ENCODE measurements at regions not wholly inside any gene's neighbourhood (a gene's known extent, or its start where the extent isn't known, plus 50 kb on each side); places are given as distances from the start of the nearest gene placed in this dataset.

DNA sequence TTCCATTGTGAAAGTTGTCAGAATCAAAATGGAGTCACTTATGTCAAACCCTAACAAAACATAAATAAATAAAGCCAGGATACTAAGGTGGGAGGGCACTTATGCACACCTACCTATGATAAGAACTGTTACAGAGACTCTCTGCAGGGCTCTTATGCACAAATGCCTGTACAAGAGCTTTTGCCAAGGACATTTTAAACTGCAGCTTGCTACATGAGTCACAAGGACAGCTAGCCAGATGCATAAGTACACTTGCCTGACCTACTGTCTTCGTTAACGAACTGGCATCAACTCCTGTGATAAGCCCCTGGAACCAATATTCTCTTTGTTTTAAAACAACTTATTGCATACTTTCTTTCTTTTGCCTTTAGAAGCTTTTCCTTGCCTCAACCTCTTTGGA, 152.9 kb upstream of the SPEF2 start:
- DNase-seq (ENCODE audit: low spot score in 2 of 2), result no peak
- H3K27me3 ChIP-seq, result no peaks in the 10 kb centered on the region
- H3K4me3 ChIP-seq, result no peak overlapping the region
- WGBS, 2 donors, result 92 to 95% methylated on average over 2 of the region's 2 CpGs
- H3K36me3 ChIP-seq, result no peaks in the 10 kb centered on the region
- no peaks in the 10 kb centered on the region for H3K4me1 ChIP-seq
- H3K27ac ChIP-seq, result no peak overlapping the region
- no peak for TF ChIP-seq EP300 (IDR thresholded peaks at IDR 0.05)
- TF ChIP-seq, protein P1, sequence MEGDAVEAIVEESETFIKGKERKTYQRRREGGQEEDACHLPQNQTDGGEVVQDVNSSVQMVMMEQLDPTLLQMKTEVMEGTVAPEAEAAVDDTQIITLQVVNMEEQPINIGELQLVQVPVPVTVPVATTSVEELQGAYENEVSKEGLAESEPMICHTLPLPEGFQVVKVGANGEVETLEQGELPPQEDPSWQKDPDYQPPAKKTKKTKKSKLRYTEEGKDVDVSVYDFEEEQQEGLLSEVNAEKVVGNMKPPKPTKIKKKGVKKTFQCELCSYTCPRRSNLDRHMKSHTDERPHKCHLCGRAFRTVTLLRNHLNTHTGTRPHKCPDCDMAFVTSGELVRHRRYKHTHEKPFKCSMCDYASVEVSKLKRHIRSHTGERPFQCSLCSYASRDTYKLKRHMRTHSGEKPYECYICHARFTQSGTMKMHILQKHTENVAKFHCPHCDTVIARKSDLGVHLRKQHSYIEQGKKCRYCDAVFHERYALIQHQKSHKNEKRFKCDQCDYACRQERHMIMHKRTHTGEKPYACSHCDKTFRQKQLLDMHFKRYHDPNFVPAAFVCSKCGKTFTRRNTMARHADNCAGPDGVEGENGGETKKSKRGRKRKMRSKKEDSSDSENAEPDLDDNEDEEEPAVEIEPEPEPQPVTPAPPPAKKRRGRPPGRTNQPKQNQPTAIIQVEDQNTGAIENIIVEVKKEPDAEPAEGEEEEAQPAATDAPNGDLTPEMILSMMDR (IDR thresholded peaks at IDR 0.05), result no peak
- H3K9me3 ChIP-seq, result peaks cover 0 to 3% (median 0%) of the 10 kb centered on the region in 4 donors

DNA sequence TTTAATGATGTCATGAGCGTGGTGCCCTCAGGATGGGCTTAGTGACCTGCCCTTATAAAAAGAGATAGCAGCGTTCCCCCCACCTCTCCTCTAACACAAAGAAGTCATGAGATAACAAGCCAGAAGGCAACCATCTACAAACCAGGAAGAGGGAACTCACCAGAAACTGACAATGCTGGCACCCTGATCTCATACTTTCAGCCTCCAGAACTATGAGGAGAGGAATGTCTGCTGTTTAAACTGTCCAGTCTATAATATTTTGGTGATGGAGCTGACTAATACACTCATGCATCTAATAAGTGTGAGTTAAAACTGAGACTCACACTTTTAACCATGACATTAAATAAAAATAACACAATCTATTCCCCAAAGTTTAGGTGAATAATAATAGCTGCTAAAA, 156.1 kb upstream of the SPEF2 start:
- H3K4me3 ChIP-seq, result no peak overlapping the region
- no peaks in the 10 kb centered on the region for H3K4me1 ChIP-seq
- TF ChIP-seq POLR2A (IDR thresholded peaks at IDR 0.05) (no peak), EP300 (IDR thresholded peaks at IDR 0.05) (no peak)
- TF ChIP-seq, protein P1 (IDR thresholded peaks at IDR 0.05), result no peak
- peaks cover 0 to 12% (median 0%) of the 10 kb centered on the region in 4 donors for H3K9me3 ChIP-seq
- no peak for DNase-seq (ENCODE audit: low spot score in 2 of 2)
- 72 to 84% methylated on average over 2 of the region's 2 CpGs for WGBS, 2 donors
- H3K27me3 ChIP-seq, result no peaks in the 10 kb centered on the region
- H3K27ac ChIP-seq, result no peak overlapping the region
- no peaks in the 10 kb centered on the region for H3K36me3 ChIP-seq

DNA sequence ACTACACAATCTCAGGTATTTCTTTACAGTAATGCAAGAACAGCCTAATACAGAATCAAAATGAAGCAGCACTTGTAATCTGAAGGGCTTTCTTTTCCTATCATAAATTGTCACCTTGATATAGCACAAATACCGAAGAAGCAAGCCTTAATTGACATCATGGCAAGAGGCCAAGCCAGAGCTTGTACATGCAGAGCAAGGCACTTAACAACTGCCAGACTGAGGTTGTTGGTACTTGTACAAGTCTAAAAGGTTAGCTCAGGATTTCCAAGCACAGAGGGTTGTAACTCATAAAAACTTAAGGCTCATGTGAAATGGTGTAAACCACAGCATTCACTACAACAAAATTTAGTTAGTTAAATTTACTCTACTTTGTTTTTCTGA, 158.8 kb upstream of the SPEF2 start:
- WGBS, 2 donors, result 21 to 30% methylated on average over 1 of the region's 1 CpG
- no peaks in the 10 kb centered on the region for H3K36me3 ChIP-seq
- no peak for DNase-seq (ENCODE audit: low spot score in 2 of 2)
- H3K4me1 ChIP-seq, result no peaks in the 10 kb centered on the region
- H3K9me3 ChIP-seq, result peaks cover 0 to 8% (median 0%) of the 10 kb centered on the region in 4 donors
- H3K27ac ChIP-seq, result no peak overlapping the region
- no peak for TF ChIP-seq POLR2A (IDR thresholded peaks at IDR 0.05)
- TF ChIP-seq, protein P1 (IDR thresholded peaks at IDR 0.05), result no peak
- TF ChIP-seq EP300 (IDR thresholded peaks at IDR 0.05), result no peak
- H3K27me3 ChIP-seq, result no peaks in the 10 kb centered on the region
- no peak overlapping the region for H3K4me3 ChIP-seq

DNA sequence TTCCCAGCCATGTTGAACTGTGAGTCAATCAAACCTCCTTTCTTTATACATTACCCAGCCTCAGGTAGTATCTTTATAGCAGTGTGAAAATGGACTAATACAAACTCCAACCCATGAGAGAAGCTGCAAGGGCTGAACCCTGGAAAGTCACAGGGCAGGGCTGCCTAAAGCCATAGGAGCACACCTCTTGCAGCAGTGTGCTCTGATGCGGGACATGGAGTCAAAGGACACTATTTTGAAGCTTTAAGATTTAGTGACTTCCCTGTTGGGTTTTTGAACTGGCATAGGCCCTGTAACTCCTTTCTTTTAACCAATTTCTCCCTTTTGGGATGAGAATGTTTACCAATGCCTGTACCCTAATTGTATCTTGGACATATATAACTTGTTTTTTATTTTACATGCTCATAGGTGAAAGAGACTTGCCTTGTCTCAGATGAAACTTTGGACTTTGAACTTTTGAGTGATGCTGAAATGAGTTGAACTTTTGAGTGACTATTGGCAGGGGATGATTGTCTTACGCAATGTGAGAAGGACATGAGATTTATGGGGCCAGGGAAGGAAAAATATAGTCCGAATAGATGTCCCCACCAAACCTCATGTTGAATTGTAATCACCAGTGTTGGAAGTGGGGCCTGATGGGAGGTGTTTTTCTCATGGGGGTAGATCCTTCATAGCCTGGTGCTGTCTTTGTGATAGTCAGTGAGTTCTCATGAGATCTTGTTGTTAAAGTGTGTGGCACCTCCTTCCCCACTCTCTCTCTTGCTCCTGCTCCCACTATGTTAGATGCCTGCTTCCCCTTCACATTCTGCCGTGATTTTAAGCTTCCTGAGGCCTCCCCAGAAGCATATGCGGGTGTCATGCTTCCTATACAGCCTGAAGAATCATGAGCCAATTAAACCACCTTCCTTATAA, 159.5 kb upstream of the SPEF2 start:
- no peak for DNase-seq (ENCODE audit: low spot score in 2 of 2)
- H3K4me3 ChIP-seq, result no peak overlapping the region
- TF ChIP-seq, protein P1 (IDR thresholded peaks at IDR 0.05), result no peak
- TF ChIP-seq POLR2A (IDR thresholded peaks at IDR 0.05), result no peak
- TF ChIP-seq EP300 (IDR thresholded peaks at IDR 0.05), result no peak
- no peaks in the 10 kb centered on the region for H3K27me3 ChIP-seq
- no peak overlapping the region for H3K27ac ChIP-seq
- WGBS, 2 donors, result 81% methylated on average over 5 of the region's 5 CpGs
- no peaks in the 10 kb centered on the region for H3K4me1 ChIP-seq
- H3K9me3 ChIP-seq, result peaks cover 0 to 8% (median 0%) of the 10 kb centered on the region in 4 donors
- H3K36me3 ChIP-seq, result no peaks in the 10 kb centered on the region

DNA sequence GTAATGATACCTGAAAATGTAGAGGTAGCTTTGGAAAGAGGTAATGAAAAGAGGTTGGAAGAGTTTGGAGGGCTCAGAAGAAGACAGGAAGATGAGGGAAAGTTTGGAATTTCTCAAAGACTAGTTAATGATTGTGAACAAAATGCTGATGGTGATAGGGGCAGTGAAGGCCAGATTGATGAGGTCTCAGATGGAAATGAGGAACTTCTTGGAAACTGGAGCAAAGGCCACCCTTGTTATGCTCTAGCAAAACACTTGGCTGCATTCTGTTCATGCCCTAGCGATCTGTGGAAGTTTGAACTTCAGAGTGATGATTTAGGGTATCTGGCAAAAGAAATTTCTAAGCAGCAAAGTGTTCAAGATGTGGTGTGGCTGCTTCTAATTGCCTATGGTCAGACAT, 161.2 kb upstream of the SPEF2 start:
- no peaks in the 10 kb centered on the region for H3K27me3 ChIP-seq
- H3K27ac ChIP-seq, result no peak overlapping the region
- DNase-seq (ENCODE audit: low spot score in 2 of 2), result no peak
- H3K9me3 ChIP-seq, result peaks cover 0 to 8% (median under 1%) of the 10 kb centered on the region in 4 donors
- no peak for TF ChIP-seq EP300 (IDR thresholded peaks at IDR 0.05)
- TF ChIP-seq, protein P1 (IDR thresholded peaks at IDR 0.05), result no peak
- no peak for TF ChIP-seq POLR2A (IDR thresholded peaks at IDR 0.05)
- no peaks in the 10 kb centered on the region for H3K4me1 ChIP-seq
- no peak overlapping the region for H3K4me3 ChIP-seq
- 74 to 75% methylated on average over 1 of the region's 1 CpG for WGBS, 2 donors
- no peaks in the 10 kb centered on the region for H3K36me3 ChIP-seq

Data from tibial nerve (tissue), 4 donors.